DOHH2 (cell line): ENCODE measurements at regions not wholly inside any gene's neighbourhood (a gene's known extent, or its start where the extent isn't known, plus 50 kb on each side); places are given as distances from the start of the nearest gene placed in this dataset.

ENCODE experiments used
- H3F3A ChIP-seq: fragments of 200-600 bp; sonication (generic), shearing (Covaris generic); 2 replicates; pipeline ENCODE4 v1.6.0; 2016; ENCODE audit warnings: antibody characterized with exemption, mild to moderate bottlenecking; ENCODE audit not compliant: control insufficient read depth, insufficient read depth
- H3K27ac ChIP-seq: fragments of 200-600 bp; sonication (generic); 2 replicates; pipeline ENCODE4 v1.5.1; 2014; ENCODE audit warnings: low read depth, mild to moderate bottlenecking, low read length, moderate library complexity
- H3K27me3 ChIP-seq: fragments of 200-600 bp; sonication (generic); 2 replicates; pipeline ENCODE4 v1.6.1; 2014; ENCODE audit warnings: mild to moderate bottlenecking, low read length, mixed read lengths; ENCODE audit not compliant: control insufficient read depth
- H3K36me3 ChIP-seq: fragments of 200-600 bp; sonication (generic); 2 replicates; pipeline ENCODE4 v1.6.1; 2014; ENCODE audit warnings: mild to moderate bottlenecking, low read length, moderate library complexity, mixed read lengths; ENCODE audit not compliant: control insufficient read depth
- H3K4me1 ChIP-seq: fragments of 200-600 bp; sonication (generic); 2 replicates; pipeline ENCODE4 v1.6.1; 2014; ENCODE audit warnings: mild to moderate bottlenecking, low read length, mixed read lengths; ENCODE audit not compliant: control insufficient read depth
- H3K4me2 ChIP-seq: fragments of 200-600 bp; sonication (generic); 2 replicates; pipeline ENCODE4 v1.6.0; 2014; ENCODE audit warnings: mild to moderate bottlenecking, low read length, moderate library complexity
- H3K4me3 ChIP-seq: fragments of 200-600 bp; sonication (generic); 2 replicates; pipeline ENCODE4 v1.5.1; 2014; ENCODE audit warnings: mild to moderate bottlenecking, low read length, mixed read lengths
- H3K79me2 ChIP-seq: fragments of 200-600 bp; sonication (generic); 2 replicates; pipeline ENCODE4 v1.6.1; 2014; ENCODE audit warnings: mild to moderate bottlenecking, low read length, mixed read lengths; ENCODE audit not compliant: control insufficient read depth
- H3K9me2 ChIP-seq: fragments of 200-600 bp; sonication (generic); replicated peaks from 2 replicates; pipeline ENCODE4 v1.6.1; 2014; ENCODE audit warnings: mild to moderate bottlenecking, low read length, mixed read lengths; ENCODE audit not compliant: control insufficient read depth
- H3K9me3 ChIP-seq: fragments of 200-600 bp; sonication (generic); 2 replicates; pipeline ENCODE4 v1.6.1; 2014; ENCODE audit warnings: antibody characterized with exemption, low read length, mixed read lengths; ENCODE audit not compliant: control insufficient read depth, insufficient read depth
- H4K20me1 ChIP-seq: fragments of 200-600 bp; sonication (generic); 2 replicates; pipeline ENCODE4 v1.6.0; 2014; ENCODE audit warnings: low read depth, mild to moderate bottlenecking, antibody characterized with exemption, low read length, moderate library complexity; ENCODE audit not compliant: control insufficient read depth, insufficient read depth
- EZH2phosphoT487 ChIP-seq: fragments of 200-600 bp; sonication (generic); IDR thresholded peaks from 2 replicates; pipeline ENCODE4 v1.6.1; 2017; ENCODE audit warnings: borderline replicate concordance, mild to moderate bottlenecking, antibody characterized with exemption, low read length, moderate library complexity, mixed read lengths
- TF ChIP-seq, protein P1 (sequence below): fragments of 200-600 bp; sonication (generic); IDR thresholded peaks from one replicate; pipeline ENCODE4 v1.5.1; 2014; ENCODE audit warnings: antibody characterized with exemption, mild to moderate bottlenecking, low read depth, low read length; ENCODE audit not compliant: poor library complexity, severe bottlenecking

- no peaks in the 10 kb centered on the region for H3K79me2 ChIP-seq
- H3K27ac ChIP-seq = no peak overlapping the region
- H3K9me3 ChIP-seq = no peaks in the 10 kb centered on the region
- TF ChIP-seq, protein P1, sequence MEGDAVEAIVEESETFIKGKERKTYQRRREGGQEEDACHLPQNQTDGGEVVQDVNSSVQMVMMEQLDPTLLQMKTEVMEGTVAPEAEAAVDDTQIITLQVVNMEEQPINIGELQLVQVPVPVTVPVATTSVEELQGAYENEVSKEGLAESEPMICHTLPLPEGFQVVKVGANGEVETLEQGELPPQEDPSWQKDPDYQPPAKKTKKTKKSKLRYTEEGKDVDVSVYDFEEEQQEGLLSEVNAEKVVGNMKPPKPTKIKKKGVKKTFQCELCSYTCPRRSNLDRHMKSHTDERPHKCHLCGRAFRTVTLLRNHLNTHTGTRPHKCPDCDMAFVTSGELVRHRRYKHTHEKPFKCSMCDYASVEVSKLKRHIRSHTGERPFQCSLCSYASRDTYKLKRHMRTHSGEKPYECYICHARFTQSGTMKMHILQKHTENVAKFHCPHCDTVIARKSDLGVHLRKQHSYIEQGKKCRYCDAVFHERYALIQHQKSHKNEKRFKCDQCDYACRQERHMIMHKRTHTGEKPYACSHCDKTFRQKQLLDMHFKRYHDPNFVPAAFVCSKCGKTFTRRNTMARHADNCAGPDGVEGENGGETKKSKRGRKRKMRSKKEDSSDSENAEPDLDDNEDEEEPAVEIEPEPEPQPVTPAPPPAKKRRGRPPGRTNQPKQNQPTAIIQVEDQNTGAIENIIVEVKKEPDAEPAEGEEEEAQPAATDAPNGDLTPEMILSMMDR = no peak
- TF ChIP-seq EZH2phosphoT487 = no peak
- H3K27me3 ChIP-seq = no peaks in the 10 kb centered on the region
- H4K20me1 ChIP-seq = no peaks in the 10 kb centered on the region
- H3K36me3 ChIP-seq = no peaks in the 10 kb centered on the region
- H3K4me3 ChIP-seq = no peak overlapping the region
- H3K4me2 ChIP-seq = no peak overlapping the region
- no peaks in the 10 kb centered on the region for H3K9me2 ChIP-seq
- no peaks in the 10 kb centered on the region for H3K4me1 ChIP-seq
- H3F3A ChIP-seq = no peaks in the 10 kb centered on the region
Observed at GRCh38 chr14:41313196-41313595, 293.5 kb upstream of the LRFN5 start.

- no peaks in the 10 kb centered on the region for H3K9me2 ChIP-seq
- no peaks in the 10 kb centered on the region for H3K36me3 ChIP-seq
- H3K4me2 ChIP-seq = no peak overlapping the region
- H3F3A ChIP-seq = no peaks in the 10 kb centered on the region
- TF ChIP-seq, protein P1 = no peak
- no peak for TF ChIP-seq EZH2phosphoT487
- H3K79me2 ChIP-seq = no peaks in the 10 kb centered on the region
- no peak overlapping the region for H3K4me3 ChIP-seq
- no peaks in the 10 kb centered on the region for H3K9me3 ChIP-seq
- no peaks in the 10 kb centered on the region for H3K4me1 ChIP-seq
- no peaks in the 10 kb centered on the region for H4K20me1 ChIP-seq
- no peak overlapping the region for H3K27ac ChIP-seq
- no peaks in the 10 kb centered on the region for H3K27me3 ChIP-seq
Observed at GRCh38 chr14:41303506-41303905, 303.2 kb upstream of the LRFN5 start.

DNA sequence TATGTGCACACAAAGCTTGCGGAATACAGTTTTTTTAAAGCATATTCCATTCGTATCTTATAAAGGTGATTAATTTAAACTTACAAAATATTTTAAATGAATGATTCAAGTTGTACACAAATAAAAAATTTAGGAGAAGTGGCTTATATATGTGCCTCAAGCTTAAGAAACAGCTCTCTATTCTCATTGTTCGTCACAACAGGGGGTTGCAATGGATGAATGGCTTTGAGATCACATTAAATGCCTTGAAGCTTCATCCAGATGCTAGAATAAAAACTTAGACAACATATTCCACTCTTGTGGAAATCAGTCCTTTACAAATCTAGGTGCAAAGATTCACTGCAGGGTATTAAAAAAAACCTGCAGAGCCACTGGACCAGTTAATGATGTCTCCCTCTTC, 303.9 kb upstream of the LRFN5 start:
- no peaks in the 10 kb centered on the region for H3K4me1 ChIP-seq
- TF ChIP-seq, protein P1 = no peak
- TF ChIP-seq EZH2phosphoT487 = no peak
- H3K27me3 ChIP-seq = no peaks in the 10 kb centered on the region
- H3K79me2 ChIP-seq = no peaks in the 10 kb centered on the region
- no peaks in the 10 kb centered on the region for H3K36me3 ChIP-seq
- H3K27ac ChIP-seq = no peak overlapping the region
- H3K4me2 ChIP-seq = no peak overlapping the region
- H4K20me1 ChIP-seq = no peaks in the 10 kb centered on the region
- no peaks in the 10 kb centered on the region for H3F3A ChIP-seq
- H3K9me3 ChIP-seq = no peaks in the 10 kb centered on the region
- no peak overlapping the region for H3K4me3 ChIP-seq
- H3K9me2 ChIP-seq = no peaks in the 10 kb centered on the region

- Histone ChIP-seq H3K27me3 (no peaks in the 10 kb centered on the region), H3K9me3 (no peaks in the 10 kb centered on the region), H3K36me3 (no peaks in the 10 kb centered on the region), H3K79me2 (no peaks in the 10 kb centered on the region), H3K4me3 (no peak overlapping the region), H3K4me2 (no peak overlapping the region), H3F3A (no peaks in the 10 kb centered on the region), H3K4me1 (no peaks in the 10 kb centered on the region), H3K27ac (no peak overlapping the region), H3K9me2 (no peaks in the 10 kb centered on the region), H4K20me1 (no peaks in the 10 kb centered on the region)
- TF ChIP-seq, protein P1 = no peak
- TF ChIP-seq EZH2phosphoT487 = no peak
Observed at GRCh38 chr14:41299924-41300323, 306.8 kb upstream of the LRFN5 start.
